WTC11 (cell line): ENCODE measurements at regions not wholly inside any gene's neighbourhood (a gene's known extent, or its start where the extent isn't known, plus 50 kb on each side); places are given as distances from the start of the nearest gene placed in this dataset.

ENCODE experiments used
- JUN ChIP-seq: sonication (generic); formaldehyde crosslinking; IDR thresholded peaks from 2 replicates; pipeline ENCODE4 v1.8.0; 2023; ENCODE audit warnings: mild to moderate bottlenecking, missing genetic modification reagents
- NR2C2 ChIP-seq: sonication (generic); formaldehyde crosslinking; IDR thresholded peaks from 2 replicates; pipeline ENCODE4 v1.8.0; 2022; ENCODE audit warnings: mild to moderate bottlenecking, missing genetic modification reagents
- TF ChIP-seq, protein P1 (sequence below): fragments of 200-600 bp; IDR thresholded peaks from 2 replicates; pipeline ENCODE4 v1.8.0; 2022; ENCODE audit warnings: antibody characterized with exemption

DNA sequence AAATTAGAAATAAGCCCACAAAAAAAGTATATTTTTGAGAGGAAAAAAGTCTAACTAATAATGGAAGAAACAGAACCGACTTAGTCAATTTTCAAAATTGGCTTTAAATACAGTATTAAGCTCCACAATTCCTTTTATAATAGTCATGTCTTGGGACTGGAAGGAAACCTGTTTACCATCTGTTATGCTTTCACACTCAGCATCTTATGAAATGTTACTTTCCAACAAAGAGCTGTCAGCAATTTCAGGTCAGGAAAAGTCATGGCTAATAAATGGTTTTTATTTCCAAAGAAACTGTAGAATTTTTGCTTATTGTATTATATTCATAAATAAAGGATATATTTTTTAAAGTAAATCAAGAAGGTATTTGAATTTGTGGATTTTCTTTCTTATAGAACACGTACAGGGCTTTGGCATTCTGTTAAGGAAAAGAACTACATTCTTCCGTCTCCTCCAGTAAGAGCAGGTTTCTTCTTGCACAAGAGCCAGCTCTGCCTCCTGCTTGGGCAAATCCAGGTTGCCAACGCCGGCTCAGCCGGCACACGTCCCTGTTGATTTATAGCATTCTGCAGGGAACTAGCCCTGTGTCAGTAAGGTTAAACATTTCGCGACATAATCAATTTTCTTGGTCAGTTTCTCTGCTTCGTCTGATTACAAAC, 52.9 kb upstream of the GPR12 start:
- TF ChIP-seq, protein P1, sequence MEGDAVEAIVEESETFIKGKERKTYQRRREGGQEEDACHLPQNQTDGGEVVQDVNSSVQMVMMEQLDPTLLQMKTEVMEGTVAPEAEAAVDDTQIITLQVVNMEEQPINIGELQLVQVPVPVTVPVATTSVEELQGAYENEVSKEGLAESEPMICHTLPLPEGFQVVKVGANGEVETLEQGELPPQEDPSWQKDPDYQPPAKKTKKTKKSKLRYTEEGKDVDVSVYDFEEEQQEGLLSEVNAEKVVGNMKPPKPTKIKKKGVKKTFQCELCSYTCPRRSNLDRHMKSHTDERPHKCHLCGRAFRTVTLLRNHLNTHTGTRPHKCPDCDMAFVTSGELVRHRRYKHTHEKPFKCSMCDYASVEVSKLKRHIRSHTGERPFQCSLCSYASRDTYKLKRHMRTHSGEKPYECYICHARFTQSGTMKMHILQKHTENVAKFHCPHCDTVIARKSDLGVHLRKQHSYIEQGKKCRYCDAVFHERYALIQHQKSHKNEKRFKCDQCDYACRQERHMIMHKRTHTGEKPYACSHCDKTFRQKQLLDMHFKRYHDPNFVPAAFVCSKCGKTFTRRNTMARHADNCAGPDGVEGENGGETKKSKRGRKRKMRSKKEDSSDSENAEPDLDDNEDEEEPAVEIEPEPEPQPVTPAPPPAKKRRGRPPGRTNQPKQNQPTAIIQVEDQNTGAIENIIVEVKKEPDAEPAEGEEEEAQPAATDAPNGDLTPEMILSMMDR, result no peak
- TF ChIP-seq JUN (CRISPR knock-in tag) (no peak), NR2C2 (no peak)
